Neutrophil (primary cell): ENCODE measurements at regions not wholly inside any gene's neighbourhood (a gene's known extent, or its start where the extent isn't known, plus 50 kb on each side); places are given as distances from the start of the nearest gene placed in this dataset.
"Not testable (repeated sequence)": the region's sequence is repeated elsewhere in the genome, so short reads cannot be mapped to it uniquely, and the experiment has no call there.

Source experiments
- H3K27ac ChIP-seq: fragments of 200-600 bp; sonication (generic); 2 replicates; pipeline ENCODE4 v1.5.1; 2016; ENCODE audit warnings: mild to moderate bottlenecking, moderate library complexity
- H3K27me3 ChIP-seq: fragments of 200-600 bp; sonication (generic); 2 replicates; pipeline ENCODE4 v1.6.0; 2016; ENCODE audit warnings: mild to moderate bottlenecking
- H3K36me3 ChIP-seq: fragments of 200-600 bp; sonication (generic); 2 replicates; pipeline ENCODE4 v1.5.1; 2017
- H3K4me1 ChIP-seq, 2 experiments: fragments of 200-600 bp in 1 of 2; sonication (generic) in 1 of 2; 1 replicate in 1 of 2; 2 replicates in 1 of 2; pipeline versions ENCODE4 v1.5.1 to v1.6.1; 2013 to 2016; ENCODE audit warnings: low read depth in 1 of 2, low read length in 1 of 2, mild to moderate bottlenecking in 1 of 2, moderate library complexity in 1 of 2; ENCODE audit not compliant: control insufficient read depth in 1 of 2, insufficient read depth in 1 of 2
- H3K4me3 ChIP-seq, 2 experiments: fragments of 200-600 bp in 1 of 2; sonication (generic) in 1 of 2; 1 replicate in 1 of 2; 2 replicates in 1 of 2; pipeline ENCODE4 v1.5.1; 2013 to 2016; ENCODE audit warnings: low read depth in 1 of 2, low read length in 1 of 2, mild to moderate bottlenecking in 1 of 2, moderate library complexity in 1 of 2
- H3K9me3 ChIP-seq: fragments of 200-600 bp; sonication (generic); 2 replicates; pipeline ENCODE4 v1.5.1; 2016
- TF ChIP-seq, protein P1 (sequence below): fragments of 200-600 bp; sonication (generic); IDR thresholded peaks from 2 replicates; pipeline ENCODE4 v1.5.1; 2016; ENCODE audit warnings: antibody characterized with exemption

DNA sequence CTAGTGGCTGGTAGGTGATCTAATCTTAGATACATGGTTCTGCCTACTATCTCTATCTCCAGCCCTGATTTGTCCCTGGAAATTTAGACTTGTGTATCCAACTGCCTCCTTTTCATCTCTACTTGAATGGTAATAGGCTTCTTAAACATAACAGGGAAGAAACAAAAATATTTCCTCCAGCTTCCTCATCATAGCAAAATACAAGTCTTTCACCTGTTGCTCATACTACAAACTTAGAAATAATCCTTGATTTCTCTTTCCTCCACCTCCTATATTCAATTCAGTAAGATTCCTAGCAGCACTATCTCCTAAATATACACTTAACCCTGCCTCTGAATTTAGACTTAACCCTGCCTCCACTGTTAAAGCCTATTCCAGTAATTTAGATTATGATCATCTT is 373.3 kb upstream of the ACTRT1 start:
- H3K36me3 ChIP-seq: no peaks in the 10 kb centered on the region
- H3K4me1 ChIP-seq: no peaks in the 10 kb centered on the region
- H3K9me3 ChIP-seq: no peaks in the 10 kb centered on the region
- no peak overlapping the region for H3K27ac ChIP-seq
- TF ChIP-seq, protein P1, sequence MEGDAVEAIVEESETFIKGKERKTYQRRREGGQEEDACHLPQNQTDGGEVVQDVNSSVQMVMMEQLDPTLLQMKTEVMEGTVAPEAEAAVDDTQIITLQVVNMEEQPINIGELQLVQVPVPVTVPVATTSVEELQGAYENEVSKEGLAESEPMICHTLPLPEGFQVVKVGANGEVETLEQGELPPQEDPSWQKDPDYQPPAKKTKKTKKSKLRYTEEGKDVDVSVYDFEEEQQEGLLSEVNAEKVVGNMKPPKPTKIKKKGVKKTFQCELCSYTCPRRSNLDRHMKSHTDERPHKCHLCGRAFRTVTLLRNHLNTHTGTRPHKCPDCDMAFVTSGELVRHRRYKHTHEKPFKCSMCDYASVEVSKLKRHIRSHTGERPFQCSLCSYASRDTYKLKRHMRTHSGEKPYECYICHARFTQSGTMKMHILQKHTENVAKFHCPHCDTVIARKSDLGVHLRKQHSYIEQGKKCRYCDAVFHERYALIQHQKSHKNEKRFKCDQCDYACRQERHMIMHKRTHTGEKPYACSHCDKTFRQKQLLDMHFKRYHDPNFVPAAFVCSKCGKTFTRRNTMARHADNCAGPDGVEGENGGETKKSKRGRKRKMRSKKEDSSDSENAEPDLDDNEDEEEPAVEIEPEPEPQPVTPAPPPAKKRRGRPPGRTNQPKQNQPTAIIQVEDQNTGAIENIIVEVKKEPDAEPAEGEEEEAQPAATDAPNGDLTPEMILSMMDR: no peak
- H3K4me3 ChIP-seq: no peak overlapping the region
- no peaks in the 10 kb centered on the region for H3K27me3 ChIP-seq

DNA sequence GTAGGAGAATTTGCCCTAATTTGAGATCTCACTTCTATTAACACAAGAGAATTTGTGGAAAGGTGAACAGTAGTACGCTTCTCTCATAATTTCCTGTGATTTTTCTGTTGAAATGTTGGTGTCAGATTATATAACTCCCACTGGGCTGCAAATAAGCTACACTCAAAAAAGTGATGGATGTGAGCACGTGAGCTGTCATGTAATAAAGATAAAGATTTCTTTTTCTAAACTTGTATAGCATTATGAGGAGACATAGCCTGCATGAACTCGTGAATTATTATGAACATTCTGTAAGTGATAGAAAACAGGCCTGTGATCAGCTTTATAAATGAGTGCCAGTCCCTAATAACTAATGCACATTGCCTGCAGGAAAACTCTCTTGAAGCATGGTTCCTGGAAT is 356.6 kb upstream of the ACTRT1 start:
- TF ChIP-seq, protein P1: no peak
- no peaks in the 10 kb centered on the region for H3K9me3 ChIP-seq
- no peaks in the 10 kb centered on the region for H3K27me3 ChIP-seq
- no peak overlapping the region for H3K27ac ChIP-seq
- no peaks in the 10 kb centered on the region for H3K36me3 ChIP-seq
- no peak overlapping the region for H3K4me3 ChIP-seq
- H3K4me1 ChIP-seq: no peaks in the 10 kb centered on the region

DNA sequence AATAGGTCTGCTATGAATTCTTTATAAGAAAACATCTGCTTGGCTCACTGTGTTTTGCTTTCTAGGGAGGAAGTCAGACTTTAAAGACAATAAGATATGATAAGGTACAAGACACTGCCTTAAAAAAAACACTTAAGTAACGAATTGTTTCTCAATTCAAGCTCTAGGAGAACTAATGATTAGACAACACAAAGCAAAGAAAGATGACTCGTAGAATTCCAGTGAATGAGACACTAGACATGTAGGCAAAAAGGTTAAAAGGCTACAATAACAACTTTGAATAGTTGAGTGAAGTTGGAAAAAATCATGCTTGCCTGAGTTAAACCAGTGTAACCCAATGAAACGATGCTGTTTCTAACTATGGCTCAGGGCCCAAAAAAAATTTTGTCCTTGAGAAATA is 344.4 kb upstream of the ACTRT1 start:
- Histone ChIP-seq H3K27me3 (no peaks in the 10 kb centered on the region), H3K9me3 (no peaks in the 10 kb centered on the region), H3K4me3 (no peak overlapping the region), H3K36me3 (no peaks in the 10 kb centered on the region), H3K27ac (no peak overlapping the region), H3K4me1 (no peaks in the 10 kb centered on the region)
- TF ChIP-seq, protein P1: no peak

DNA sequence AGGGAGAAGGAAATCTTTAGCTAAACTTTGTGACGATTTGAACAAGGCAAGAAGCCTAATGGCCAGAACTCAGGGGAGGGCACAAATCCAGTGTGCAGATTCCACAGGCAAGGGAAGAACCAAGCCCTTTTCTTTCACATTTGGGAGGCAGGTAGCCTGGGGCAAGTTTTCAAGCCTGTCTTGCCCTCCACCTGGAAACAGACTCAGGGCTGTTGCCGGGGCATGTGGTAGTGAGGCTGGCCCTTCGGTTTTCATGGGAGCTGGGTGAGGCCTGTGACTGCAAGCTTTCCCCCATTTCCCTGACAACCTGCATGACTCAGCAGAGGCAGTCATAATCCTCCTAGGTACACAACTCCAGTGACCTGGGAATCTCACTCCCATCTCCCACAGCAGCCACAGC is 331.6 kb upstream of the ACTRT1 start:
- H3K27me3 ChIP-seq, H3K9me3 ChIP-seq, H3K4me3 ChIP-seq, H3K27ac ChIP-seq, H3K36me3 ChIP-seq, H3K4me1 ChIP-seq: not testable (repeated sequence)

DNA sequence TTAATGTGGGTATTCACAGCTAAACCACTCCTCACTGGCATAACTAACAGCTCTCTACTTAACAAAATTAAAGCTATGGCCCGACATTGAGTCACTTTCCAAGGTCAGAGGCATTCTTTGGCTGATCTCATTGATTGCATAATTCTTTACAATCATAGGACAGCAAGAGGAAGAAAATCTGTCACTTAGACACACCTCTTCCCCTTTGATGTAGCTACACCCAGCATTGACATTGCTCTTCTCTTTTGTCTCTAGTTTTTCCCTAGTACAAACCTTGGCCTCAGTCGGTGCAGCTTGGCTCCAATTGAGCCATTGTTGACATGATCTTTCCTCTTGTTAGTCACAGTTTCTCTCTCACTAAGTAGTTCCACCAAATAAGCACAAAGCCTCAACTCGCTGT is 313.3 kb upstream of the ACTRT1 start:
- TF ChIP-seq, protein P1: no peak
- Histone ChIP-seq H3K4me3 (no peak overlapping the region), H3K9me3 (no peaks in the 10 kb centered on the region), H3K27ac (no peak overlapping the region), H3K36me3 (no peaks in the 10 kb centered on the region), H3K27me3 (no peaks in the 10 kb centered on the region), H3K4me1 (no peaks in the 10 kb centered on the region)

DNA sequence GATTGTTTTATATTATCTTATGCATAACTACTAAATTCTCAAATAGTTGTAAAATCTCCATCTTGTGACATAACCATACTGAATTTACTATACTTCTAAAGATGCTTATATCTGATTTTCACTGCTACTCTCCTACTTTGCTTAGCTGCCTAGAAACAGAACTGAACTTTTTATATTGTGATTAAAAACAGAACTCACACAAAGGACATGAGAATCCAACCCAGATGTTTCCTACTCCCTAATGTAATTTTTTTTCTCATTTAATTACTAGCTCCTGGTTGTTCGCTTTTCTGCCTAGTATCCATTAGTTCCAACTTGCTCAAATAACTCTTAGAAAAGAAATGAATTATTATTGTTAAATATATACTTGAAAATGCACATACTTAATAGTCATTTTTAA is 283.5 kb upstream of the ACTRT1 start:
- no peak overlapping the region for H3K27ac ChIP-seq
- no peaks in the 10 kb centered on the region for H3K27me3 ChIP-seq
- TF ChIP-seq, protein P1: no peak
- H3K36me3 ChIP-seq: no peaks in the 10 kb centered on the region
- H3K4me3 ChIP-seq: no peak overlapping the region
- H3K4me1 ChIP-seq: no peaks in the 10 kb centered on the region
- no peaks in the 10 kb centered on the region for H3K9me3 ChIP-seq
